ENCODE measurements at regions not wholly inside any gene's neighbourhood (a gene's known extent, or its start where the extent isn't known, plus 50 kb on each side); places are given as distances from the start of the nearest gene placed in this dataset.

GRCh38 chr3:11724615-11725339 is 81.1 kb upstream of the VGLL4 start:
- intact Hi-C loops (cut with micrococcal nuclease): no loop called here
- H3K4me3 Mint-ChIP-seq: peak overlapping the region; percentile 83
- Histone ChIP-seq H3K9ac (ENCODE audit: low read length) (peak overlapping the region; percentile 43), H4K20me1 (ENCODE audit: control insufficient read depth, insufficient read depth, low read length, poor library complexity, severe bottlenecking) (no peaks in the 10 kb centered on the region), H2AFZ (ENCODE audit: insufficient read depth, low read depth, low read length, poor library complexity, severe bottlenecking) (peak overlapping the region; percentile 78), H3K4me3 (ENCODE audit: control extremely low read depth in 1 of 5, extremely low read depth in 1 of 5, insufficient read depth in 1 of 5, low read depth in 2 of 5, low read length in 4 of 5) (peak overlapping the region in 4 of 5 experiments; percentile 26 to 55 (median 46)), H3K9me3 (ENCODE audit: control extremely low read depth in 1 of 3, control insufficient read depth in 2 of 3, insufficient read depth in 1 of 3, low read length in 2 of 3) (no peaks in the 10 kb centered on the region), H3K4me1 (ENCODE audit: control insufficient read depth in 2 of 2, insufficient read depth in 2 of 2, low read length in 2 of 2) (peaks cover 0 to 15% of the 10 kb centered on the region in 2 donors), H3K4me2 (replicated peaks; ENCODE audit: low read depth, low read length, poor library complexity, severe bottlenecking) (peak overlapping the region; percentile 53), H3K27ac (ENCODE audit: low read length in 2 of 2) (peak overlapping the region in 1 of 2 donors; percentile 54), H3K36me3 (replicated peaks in 1 of 2; ENCODE audit: control extremely low read depth in 1 of 2, control insufficient read depth in 1 of 2, extremely low read depth in 1 of 2, insufficient read depth in 2 of 2, low read length in 1 of 2) (no peaks in the 10 kb centered on the region), H3K27me3 (replicated peaks in 1 of 4; ENCODE audit: control extremely low read depth in 1 of 4, control insufficient read depth in 3 of 4, insufficient read depth in 4 of 4, low read length in 3 of 4) (peaks cover 0 to 3% (median 2%) of the 10 kb centered on the region in 4 experiments), H3K79me2 (ENCODE audit: control insufficient read depth, insufficient read depth, low read length) (no peaks in the 10 kb centered on the region)
- no peak for ATAC-seq (ENCODE audit: low read depth)
- peak overlapping the region; percentile 64 for H3K27ac Mint-ChIP-seq
- CTCF ChIA-PET: no interaction called here
- H3K9me3 Mint-ChIP-seq (ENCODE audit: insufficient read depth): no peaks in the 10 kb centered on the region
- POLR2A ChIA-PET: interaction anchor here (0.5 kb wide), 1 partner anchor 281 kb away, joined by 6 read pairs; no protein-coding TSS in a partner anchor
- peak; percentile 36 for DNase-seq
- peaks cover 17% of the 10 kb centered on the region for H3K4me1 Mint-ChIP-seq
- no peak for TF ChIP-seq EZH2 (IDR thresholded peaks at IDR 0.05; ENCODE audit: borderline replicate concordance, insufficient read depth, low read depth, low read length, poor library complexity, severe bottlenecking)
- TF ChIP-seq, protein P1, sequence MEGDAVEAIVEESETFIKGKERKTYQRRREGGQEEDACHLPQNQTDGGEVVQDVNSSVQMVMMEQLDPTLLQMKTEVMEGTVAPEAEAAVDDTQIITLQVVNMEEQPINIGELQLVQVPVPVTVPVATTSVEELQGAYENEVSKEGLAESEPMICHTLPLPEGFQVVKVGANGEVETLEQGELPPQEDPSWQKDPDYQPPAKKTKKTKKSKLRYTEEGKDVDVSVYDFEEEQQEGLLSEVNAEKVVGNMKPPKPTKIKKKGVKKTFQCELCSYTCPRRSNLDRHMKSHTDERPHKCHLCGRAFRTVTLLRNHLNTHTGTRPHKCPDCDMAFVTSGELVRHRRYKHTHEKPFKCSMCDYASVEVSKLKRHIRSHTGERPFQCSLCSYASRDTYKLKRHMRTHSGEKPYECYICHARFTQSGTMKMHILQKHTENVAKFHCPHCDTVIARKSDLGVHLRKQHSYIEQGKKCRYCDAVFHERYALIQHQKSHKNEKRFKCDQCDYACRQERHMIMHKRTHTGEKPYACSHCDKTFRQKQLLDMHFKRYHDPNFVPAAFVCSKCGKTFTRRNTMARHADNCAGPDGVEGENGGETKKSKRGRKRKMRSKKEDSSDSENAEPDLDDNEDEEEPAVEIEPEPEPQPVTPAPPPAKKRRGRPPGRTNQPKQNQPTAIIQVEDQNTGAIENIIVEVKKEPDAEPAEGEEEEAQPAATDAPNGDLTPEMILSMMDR (IDR thresholded peaks at IDR 0.05): no peak
- H3K27me3 Mint-ChIP-seq: no peaks in the 10 kb centered on the region
- WGBS (ENCODE audit: insufficient coverage): 51% methylated on average over 6 of the region's 8 CpGs

GRCh38 chr3:11721479-11721878 is 77.8 kb upstream of the VGLL4 start:
- Mint-ChIP-seq H3K4me1 (peaks cover 29% of the 10 kb centered on the region), H3K4me3 (peak overlapping the region; percentile 93), H3K27me3 (no peaks in the 10 kb centered on the region), H3K27ac (no peak overlapping the region), H3K9me3 (ENCODE audit: insufficient read depth) (no peaks in the 10 kb centered on the region)
- Histone ChIP-seq H4K20me1 (ENCODE audit: control insufficient read depth, insufficient read depth, low read length, poor library complexity, severe bottlenecking) (no peaks in the 10 kb centered on the region), H3K36me3 (replicated peaks in 1 of 2; ENCODE audit: control extremely low read depth in 1 of 2, control insufficient read depth in 1 of 2, extremely low read depth in 1 of 2, insufficient read depth in 2 of 2, low read length in 1 of 2) (no peaks in the 10 kb centered on the region), H3K4me3 (ENCODE audit: control extremely low read depth in 1 of 5, extremely low read depth in 1 of 5, insufficient read depth in 1 of 5, low read depth in 2 of 5, low read length in 4 of 5) (no peak overlapping the region), H3K4me2 (replicated peaks; ENCODE audit: low read depth, low read length, poor library complexity, severe bottlenecking) (peak overlapping the region; percentile 98), H3K4me1 (ENCODE audit: control insufficient read depth in 2 of 2, insufficient read depth in 2 of 2, low read length in 2 of 2) (peaks cover 6 to 22% of the 10 kb centered on the region in 2 donors), H3K79me2 (ENCODE audit: control insufficient read depth, insufficient read depth, low read length) (no peaks in the 10 kb centered on the region), H2AFZ (ENCODE audit: insufficient read depth, low read depth, low read length, poor library complexity, severe bottlenecking) (no peak overlapping the region), H3K27me3 (replicated peaks in 1 of 4; ENCODE audit: control extremely low read depth in 1 of 4, control insufficient read depth in 3 of 4, insufficient read depth in 4 of 4, low read length in 3 of 4) (peaks cover 0 to 3% (median 2%) of the 10 kb centered on the region in 4 experiments), H3K9ac (ENCODE audit: low read length) (no peak overlapping the region), H3K9me3 (ENCODE audit: control extremely low read depth in 1 of 3, control insufficient read depth in 2 of 3, insufficient read depth in 1 of 3, low read length in 2 of 3) (no peaks in the 10 kb centered on the region), H3K27ac (ENCODE audit: low read length in 2 of 2) (no peak overlapping the region)
- no peak for ATAC-seq (ENCODE audit: low read depth)
- POLR2A ChIA-PET: no interaction called here
- TF ChIP-seq EZH2 (IDR thresholded peaks at IDR 0.05; ENCODE audit: borderline replicate concordance, insufficient read depth, low read depth, low read length, poor library complexity, severe bottlenecking): no peak
- TF ChIP-seq, protein P1 (IDR thresholded peaks at IDR 0.05): no peak
- 100% methylated on average over 2 of the region's 9 CpGs for WGBS (ENCODE audit: insufficient coverage)
- DNase-seq: no peak
- intact Hi-C loops (cut with micrococcal nuclease): no loop called here
- CTCF ChIA-PET: interaction anchor here (1.2 kb wide), 1 partner anchor 49 kb away, joined by 3 read pairs; no protein-coding TSS in a partner anchor

Measured in B cell (primary cell).